Right kidney (tissue), 1 donor: ENCODE measurements at regions not wholly inside any gene's neighbourhood (a gene's known extent, or its start where the extent isn't known, plus 50 kb on each side); places are given as distances from the start of the nearest gene placed in this dataset.

Source experiments
- DNase-seq: peaks from one replicate; pipeline ENCODE4 v3.0.0-alpha.2; 2016

DNA sequence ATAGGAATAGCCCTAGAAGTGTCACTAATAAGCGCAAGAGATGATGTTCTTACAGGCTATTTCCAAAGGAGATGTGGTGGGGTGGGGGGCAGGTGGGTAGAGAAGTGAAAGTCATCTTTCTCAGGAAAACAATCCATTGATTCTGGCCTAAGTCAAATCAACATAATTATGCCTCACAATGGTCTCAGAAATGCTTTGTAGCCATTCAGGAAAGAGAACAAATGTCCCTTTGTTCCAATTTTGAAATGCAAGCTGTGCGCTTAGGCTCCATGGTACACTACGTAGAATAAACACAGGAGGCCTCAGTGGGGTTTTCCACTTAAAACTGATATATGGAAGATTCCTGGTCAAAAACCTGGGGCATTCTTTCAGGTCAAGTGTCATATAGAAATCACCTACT is 529.9 kb upstream of the KLHL29 start:
- DNase-seq: no peak

DNA sequence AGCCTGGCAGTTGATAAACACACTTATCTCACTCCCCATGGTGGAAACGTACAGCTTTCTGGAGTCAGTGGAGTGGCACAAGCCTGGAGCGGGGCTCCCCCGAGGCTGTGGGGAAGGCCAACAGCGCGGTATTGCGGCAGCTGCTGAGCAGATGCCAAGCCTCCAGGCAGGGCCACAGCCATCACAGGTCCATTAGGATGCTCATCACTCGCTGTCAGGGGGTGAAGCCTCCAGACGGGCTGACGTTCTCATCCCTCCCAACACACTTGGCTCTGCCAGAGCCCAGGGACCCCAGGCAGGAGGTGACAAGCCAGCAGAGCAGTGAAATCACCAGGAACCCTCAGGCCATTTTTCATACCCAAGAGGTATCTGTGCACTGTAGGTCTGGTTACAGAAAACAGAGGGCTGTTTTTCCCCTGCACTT is 529.2 kb upstream of the KLHL29 start:
- DNase-seq: no peak

DNA sequence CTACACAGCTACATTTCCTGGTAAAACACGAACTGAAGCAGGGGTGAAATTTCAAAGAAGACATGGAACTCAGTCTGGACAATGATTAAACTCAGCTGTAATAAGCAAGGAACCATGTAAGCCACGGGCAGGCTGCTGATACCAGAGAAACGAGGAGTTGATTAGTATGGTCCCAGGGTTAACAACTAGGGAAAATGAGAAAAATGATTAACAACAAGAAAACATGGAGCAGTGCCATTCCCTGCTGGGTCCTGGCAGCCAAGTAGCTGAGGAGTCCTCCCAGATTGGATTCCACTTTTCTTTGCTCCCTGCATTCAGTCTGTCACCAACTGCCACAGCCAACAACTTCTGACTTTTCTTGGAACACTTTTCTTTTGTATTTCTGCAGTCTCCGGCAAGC is 517.0 kb upstream of the KLHL29 start:
- DNase-seq: peak; percentile 45

DNA sequence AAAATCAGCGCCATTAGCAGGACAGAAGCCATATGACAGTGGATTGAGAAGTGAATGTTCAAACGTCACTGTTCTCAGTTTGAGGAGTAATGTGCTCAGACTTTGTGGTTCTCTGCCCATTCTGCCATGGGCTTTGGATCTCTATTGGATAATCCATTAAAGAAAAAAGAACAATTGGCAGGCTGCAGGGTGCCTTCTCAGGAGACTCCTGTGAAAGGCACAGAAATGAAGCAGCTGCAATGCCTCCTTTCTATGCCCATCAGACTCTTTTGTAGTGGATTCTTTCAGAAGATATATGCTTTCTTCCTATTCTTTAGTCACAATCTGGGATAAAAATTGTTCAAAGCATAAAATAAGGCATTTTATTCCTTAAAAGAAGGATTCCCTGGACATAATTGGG is 506.9 kb upstream of the KLHL29 start:
- no peak for DNase-seq

DNA sequence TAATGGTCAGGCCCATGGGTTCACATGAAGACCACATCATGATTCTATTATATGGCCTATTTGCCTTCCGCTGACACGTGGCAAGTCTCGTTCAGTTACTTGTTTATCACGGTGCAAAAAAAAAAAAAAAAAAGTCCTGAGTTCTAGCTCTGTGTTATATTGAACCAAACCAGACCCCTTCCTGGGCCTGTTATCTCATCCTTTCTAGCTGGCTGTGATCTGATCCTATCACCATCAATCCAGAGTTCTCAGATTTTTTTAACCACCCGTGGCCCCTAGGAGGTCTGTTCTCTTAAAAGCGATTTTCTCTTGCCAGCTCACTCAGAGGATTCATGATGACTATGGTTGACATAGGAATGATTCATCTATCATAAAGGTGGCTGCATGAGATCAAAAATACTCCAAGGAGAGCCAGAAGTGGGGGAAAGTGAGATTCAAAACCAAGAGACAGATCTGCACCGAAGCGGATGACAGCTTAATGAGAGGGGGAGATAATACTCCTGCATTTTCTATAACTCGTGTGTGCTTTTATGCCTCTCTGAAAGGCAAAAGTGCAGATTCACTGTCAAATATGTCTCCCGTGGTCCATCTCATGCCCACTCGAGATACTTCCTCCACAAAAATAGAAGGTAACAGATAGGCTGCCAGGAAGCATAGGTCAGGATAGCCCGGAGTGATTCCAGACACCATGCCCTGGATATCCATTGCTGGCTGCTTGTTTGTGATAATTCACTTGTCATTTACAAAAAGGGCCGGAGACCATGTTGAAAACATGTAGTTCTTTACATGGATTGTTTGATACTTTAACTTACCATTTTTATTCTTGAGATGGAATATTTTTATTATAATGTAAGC is 505.7 kb upstream of the KLHL29 start:
- DNase-seq: no peak

DNA sequence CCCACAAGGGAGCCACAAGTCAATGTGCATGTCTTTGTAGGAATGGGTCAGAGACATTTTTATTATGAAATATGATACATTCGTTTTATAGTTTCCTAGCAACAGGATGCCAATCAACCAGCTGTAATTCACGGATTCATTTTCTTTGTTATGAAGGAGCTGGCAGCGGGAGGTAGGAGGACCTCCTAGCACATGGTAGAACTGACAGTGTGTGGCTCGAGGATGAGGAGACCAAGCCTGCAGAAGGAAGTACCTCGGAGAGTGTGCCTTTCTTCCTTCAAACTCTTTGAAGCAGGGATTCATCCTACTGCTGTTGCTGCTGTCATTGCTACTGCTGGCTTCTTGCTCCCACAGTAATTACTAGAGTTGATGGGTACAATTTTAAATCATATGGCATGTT is 504.8 kb upstream of the KLHL29 start:
- no peak for DNase-seq

DNA sequence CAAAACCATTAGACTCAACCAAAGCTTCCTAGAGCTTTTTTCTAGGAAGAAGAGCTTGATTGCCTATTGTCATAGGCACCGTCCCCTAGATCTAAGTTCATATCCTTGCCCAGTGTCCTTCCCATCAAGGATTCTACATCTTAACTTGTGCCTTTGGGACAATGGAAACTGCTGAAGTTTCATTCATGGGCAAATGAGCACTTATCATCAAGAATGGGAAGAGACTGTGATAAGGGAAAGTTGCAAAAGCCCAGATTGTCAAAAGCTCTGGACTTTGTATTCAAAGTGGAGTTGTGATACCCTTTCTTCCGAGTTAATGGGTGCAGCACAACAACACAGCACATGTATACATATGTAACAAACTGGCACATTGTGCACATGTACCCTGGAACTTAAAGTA is 503.0 kb upstream of the KLHL29 start:
- no peak for DNase-seq

DNA sequence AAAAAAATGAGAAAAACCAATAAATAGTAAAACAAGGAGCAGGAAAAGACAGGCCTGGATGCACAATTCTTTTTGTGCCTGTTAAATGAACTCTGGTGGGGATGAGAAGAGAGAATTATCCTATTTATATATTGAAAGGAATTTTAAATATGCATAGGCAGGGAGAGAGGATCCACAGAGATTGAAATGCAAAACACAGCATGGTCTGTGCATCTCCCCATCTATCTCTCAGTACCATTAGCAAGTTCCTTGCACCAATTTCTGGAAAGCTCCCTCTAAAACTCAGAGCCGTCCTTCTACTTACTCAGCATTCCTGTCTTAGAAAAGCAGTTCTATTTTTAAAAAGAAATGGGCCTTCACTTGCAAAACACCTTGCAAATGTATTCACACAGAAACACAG is 502.3 kb upstream of the KLHL29 start:
- DNase-seq: no peak

DNA sequence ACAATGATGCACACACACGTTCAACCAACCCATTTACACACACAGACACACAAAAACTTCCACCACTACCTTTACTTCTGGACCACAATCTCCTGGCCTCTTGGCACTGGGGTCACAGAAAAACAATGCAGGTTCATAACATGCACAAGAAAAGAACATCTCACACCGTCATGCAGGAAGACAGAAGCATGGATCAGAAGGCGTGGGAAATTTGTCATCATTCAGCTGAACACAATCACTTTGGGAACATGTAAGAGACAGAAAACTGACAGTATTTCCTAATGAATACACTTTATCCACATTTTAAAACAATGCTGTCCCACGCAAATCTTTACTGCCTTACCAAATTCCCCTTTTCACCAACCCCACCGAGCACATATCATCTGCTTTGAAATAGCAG is 501.9 kb upstream of the KLHL29 start:
- no peak for DNase-seq

DNA sequence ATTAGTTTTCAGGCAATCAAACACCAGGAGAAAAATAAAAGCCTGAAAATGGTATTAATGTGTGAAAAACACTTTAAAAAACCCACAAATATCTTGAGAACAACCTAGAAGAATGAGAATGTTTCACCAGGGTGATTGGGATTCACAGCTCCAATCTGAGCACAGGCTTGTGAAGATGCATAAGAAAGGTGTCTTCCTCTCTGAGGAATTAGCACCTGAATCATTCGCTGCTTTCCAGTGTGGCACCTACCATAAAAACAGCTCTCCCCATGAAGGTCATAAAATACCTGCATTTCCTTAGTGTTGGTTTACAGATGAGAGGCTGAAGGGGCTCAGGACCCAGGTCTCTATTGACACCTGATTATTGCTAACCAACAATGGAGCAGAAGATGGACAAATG is 499.7 kb upstream of the KLHL29 start:
- DNase-seq: no peak

DNA sequence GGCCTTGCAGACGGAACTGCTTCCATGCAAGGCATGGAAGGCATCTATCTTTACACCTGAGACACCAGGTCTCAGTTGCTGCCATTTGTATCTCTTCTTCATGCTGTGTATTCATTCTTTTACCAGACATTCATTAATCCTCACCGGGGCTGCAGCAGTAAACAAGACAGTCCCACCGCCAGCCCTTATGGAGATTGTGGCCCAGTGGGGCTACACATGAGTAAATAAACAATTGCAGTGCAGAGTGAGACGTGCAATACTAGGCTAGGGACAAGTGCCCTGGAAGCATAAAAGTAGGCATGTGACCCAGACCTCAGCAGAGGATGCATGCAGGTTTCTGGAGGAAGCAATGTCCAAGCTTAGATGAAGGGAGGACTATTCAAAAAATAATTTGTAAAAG is 497.6 kb upstream of the KLHL29 start:
- no peak for DNase-seq

DNA sequence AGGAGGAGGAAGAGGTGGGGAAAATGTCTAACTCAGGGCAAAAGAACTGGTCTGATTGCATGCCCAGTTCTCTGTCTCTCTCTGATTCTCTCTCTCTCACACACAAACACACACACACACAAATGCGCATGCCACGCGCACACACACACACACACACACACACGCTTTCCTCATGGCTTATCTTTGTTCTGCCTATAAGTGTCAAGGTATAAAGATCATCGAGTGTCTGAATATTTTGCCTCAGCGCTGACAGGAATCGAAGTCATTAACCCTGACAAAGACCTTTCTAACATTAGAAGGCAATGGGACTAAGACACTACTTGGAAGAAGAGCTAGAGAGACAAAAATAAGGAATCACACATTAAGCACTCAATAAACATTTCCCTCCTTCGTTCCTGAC is 497.1 kb upstream of the KLHL29 start:
- no peak for DNase-seq

DNA sequence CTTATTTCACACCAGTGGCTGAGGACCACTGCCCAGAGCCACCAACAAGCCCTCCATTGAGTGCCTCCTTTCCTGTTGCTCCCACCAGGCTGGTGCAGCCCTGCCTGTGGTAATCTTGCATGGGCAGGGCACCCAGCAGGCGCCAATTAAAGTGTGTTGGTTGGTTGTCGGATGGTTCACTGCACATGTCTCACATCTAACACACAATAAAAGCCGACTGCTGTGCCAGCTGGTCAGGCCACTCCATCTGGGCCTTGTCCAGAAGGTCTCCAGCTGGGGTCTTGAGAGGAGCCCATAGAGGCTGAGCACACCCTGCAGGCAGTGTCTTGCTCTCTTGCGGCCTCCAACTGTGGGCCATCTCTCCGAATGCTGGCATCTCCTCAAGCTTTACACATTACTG is 494.8 kb upstream of the KLHL29 start:
- no peak for DNase-seq

DNA sequence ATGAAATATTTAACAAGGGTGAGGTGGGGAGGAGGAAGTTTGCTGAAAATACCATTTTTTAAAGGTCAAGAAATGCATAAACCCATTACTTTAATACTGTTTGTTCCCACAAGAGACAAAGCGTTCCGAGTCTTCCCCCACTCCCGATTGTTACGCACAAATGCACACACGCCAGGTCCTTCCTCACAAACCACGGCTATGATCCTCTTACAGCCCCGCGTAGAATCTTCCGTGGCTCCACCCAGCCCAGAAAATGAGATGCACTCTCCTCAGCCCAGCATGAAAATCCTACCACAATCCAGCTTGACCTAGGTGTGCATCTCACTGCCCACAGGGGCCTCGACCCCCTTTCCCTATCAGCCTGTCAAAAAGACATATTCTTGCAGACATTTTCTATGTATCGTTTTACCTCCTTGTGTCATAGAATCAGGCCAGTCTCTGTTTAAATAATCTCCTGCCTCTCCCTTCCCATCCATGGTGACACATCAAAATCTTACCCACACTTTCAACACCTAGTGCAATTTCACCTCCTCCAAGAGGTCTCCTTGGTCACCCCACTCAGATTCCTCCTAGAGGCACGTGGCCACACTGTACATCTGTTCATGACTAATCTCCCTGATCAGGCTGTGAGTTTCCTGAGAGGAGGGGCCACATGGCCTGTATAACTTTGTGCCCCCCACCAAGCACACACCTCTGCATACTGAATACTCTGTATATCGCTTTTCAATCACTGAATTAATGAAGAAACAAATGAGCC is 491.0 kb upstream of the KLHL29 start:
- no peak for DNase-seq

DNA sequence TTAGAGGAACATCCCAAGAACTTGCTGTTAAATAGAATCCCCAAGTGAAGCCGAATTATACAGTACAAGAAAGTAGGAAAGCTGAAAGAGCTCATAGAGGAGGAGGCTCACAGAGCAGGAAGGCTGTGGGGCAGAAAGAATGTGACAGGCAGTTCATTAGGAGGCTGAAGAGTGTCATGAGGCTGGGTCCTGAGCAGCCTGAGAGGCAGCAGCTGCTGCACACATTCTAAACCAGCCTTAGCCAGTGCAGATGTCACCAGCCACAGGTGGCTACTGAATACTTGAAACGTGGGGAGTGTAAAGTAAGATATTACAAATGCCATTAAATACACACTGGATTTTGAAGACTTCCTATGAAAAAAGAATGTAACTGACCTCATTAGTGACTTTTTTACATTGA is 490.2 kb upstream of the KLHL29 start:
- no peak for DNase-seq

DNA sequence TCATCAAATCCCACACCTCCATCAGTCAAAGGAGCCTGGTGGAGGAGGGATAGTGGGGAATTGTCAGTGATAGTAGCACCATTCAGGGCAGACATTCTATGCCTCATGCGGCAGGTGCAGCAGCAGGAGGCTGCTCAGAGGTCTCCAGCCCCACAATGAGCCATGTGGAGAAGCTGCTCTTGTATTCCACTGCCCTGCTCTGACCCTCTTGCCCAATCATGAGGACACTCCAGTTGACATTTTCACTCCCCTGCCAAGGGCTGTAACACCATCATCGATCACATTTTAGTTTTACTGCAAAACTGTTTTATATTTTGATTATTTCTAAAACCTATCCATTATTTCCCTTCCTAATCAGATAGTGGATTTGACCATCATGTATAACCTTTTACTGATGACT is 487.6 kb upstream of the KLHL29 start:
- DNase-seq: no peak

DNA sequence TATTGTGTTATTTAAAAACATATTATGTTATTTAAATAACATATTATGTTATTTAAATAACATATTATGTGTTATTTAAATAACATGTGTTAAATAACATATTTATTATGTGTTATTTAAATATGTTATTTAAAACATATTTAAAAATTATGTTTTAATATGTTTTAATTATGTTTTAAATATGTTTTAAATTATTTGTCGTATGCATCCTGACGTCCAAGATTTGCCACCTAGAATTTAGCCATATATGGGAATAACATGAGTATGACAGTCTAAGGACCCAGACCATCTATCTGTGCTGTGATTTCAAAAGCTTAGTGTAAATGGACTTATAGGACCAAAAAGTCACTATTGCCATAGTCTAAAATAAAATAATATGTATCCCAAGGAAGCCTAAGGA is 484.3 kb upstream of the KLHL29 start:
- no peak for DNase-seq

DNA sequence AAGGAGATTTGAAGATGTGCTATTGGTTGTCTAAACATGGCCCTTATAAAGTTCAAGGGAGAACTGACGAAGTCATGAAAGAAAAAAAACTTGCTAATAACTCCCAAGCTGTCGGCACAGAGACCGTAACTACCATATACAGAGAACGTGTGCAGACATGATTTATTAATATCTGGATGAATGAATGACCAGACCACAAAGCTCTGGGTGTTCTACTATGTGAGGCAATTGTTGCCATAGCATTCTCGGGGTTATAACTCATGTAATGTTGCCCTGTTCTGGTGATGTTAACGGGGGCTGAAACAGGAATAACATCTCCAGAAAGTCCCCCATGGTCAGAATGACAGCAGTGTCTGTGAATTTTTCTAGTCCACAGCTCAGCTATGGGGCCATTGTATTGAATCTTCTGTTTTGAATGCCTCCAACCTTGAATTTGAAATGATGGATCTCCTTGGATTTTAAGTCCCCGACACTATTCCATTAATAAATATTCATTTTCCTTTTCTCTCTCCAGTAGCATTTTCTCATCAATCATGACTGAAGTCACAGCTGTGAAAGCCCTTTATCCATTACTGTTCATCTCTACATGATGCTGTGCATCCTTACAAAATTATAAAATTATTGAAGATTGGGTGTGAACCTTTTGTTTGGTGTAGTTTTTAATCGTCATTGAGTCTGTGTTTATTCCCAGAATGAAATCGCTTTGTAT is 483.4 kb upstream of the KLHL29 start:
- no peak for DNase-seq

DNA sequence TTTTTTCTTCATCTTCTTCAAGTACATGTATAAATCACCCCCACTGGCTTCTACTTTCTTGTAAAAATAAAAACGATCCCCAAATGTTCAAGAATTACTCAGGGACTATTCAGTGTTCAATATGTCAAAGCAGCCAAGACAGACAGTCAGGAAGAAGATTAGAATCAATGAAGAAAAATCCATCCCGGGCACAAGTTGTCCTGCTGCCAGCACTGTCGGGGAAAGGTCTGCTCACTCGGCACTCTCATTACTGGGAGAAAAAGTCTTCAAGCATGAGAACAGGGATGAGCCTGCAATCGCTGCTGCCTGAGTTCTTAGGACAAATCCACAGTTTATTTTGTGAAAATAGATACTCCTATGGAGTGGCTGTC is 482.8 kb upstream of the KLHL29 start:
- DNase-seq: no peak

DNA sequence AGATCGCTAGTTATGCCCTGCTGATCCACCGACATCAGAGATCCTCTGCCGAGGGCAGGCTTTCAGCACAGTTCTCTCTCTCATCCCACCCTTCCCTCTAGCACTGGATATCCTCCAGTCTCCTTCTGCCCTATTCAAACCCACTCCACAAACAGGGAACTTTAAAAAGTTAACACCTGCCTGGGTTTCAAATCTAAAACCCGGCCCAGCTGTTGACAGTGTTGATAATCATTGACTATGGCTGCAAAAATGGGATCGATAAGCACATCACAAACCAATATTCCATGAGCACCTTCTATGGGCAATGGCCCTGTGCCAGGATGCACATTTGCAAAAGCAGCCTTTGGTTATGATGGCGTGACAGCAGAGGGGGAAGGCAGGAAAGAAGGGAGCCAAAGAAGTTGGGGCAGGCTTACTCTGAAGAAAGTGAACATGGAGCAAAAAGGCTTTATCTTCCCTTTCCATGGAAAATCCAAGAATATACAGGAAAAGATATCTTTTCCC is 482.3 kb upstream of the KLHL29 start:
- no peak for DNase-seq

DNA sequence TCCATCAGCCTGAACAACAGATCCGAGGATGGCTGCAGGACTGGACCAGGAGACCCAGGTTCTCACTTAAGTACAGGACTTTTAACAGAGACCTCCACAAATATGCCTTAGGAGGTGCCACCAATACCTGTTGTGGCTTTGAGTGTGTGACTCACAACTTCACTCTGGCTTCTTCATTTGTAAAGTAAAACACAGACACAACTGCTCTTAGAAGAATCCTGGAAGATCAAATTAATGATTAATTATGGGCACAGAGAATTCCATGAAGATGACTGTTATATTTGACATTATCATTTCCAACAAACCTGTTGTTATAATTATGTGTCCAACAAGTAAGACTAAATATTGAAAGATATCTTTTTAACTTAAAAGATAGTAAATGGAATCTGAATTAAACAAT is 481.4 kb upstream of the KLHL29 start:
- no peak for DNase-seq

DNA sequence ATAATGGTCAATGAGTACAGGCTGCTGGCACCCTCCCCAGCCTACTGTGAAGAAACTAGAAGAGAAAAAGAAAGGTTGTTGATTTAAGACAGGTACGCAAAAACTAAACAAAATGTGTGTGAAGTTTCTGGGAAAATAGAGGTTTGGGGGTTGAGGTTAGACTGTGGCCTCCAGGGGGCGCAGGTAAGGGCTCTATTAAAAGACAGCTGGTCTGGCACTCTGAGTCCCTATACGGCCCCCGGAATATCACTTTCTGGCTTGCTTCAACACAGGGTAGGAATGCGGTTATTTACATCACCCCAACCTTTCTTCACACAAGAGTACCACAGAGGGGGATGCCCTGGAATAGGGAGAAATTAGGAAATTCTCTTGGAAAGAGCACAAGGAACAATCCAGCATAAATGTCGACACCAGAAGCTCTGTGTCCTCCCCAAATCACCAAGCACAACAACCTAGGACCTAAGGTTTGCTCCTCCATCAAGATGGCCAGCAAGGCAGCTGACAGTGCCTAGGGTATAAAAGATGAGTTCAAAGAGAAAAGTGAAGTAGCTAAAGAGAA is 480.8 kb upstream of the KLHL29 start:
- no peak for DNase-seq

DNA sequence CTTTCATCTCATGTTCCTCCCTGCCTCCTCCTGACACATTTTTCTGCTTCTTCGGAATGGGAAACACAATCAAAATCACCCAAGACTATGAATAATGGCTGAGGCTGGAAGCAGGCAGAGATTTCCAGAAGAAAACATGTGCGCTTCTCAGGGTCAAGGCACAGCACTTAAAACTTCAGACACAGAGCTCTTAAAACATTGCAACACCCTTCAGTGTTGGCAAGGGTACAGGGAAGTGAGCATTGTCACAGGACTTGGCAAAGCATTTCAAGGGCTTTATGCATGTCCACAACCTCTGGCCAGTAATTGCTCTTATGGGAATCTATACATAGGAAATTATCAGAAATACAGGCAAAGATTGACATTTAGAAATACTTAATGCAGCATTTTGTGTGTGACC is 477.6 kb upstream of the KLHL29 start:
- DNase-seq: no peak
